Fibroblast of skin of right quadriceps (primary cell): ENCODE measurements at regions not wholly inside any gene's neighbourhood (a gene's known extent, or its start where the extent isn't known, plus 50 kb on each side); places are given as distances from the start of the nearest gene placed in this dataset.

Experiments
- DNase-seq: peaks from one replicate; pipeline ENCODE4 v3.0.0-alpha.2; 2013

DNA sequence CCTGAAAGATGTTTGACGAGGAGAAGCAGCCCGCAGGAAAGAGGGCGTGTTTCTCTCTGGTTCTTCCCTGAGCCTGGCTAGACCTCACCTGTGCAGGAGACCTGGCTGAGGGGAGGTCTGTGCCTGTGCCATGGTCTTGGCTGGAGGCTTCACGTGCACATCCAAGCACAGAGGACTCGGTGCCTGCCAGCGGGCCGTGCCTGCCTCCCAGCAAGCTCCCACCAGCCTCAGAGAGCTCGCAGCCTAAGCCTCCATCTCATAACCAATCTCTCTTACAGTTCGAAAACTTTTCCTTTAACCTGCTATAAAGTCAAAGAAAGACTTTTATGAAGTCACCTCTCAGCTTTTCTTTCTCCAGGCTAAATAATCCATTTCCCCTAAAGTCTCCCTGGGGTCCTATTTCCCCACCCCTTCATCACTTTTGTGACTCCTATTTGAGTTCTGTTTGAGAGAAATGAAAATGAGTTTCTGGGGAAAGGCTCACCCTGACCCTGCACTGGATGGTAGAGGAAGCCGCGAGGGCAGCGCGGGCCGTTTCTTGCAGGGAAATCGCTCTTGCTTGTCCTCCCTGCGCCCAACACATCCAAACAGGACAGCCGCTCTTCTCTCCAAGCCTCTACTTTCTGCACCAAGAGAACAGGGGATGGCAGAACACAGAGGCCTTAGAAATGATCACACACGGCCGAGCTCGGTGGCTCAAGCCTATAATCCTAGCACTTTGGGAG is 521.0 kb downstream of the SOX11 start:
- no peak for DNase-seq

DNA sequence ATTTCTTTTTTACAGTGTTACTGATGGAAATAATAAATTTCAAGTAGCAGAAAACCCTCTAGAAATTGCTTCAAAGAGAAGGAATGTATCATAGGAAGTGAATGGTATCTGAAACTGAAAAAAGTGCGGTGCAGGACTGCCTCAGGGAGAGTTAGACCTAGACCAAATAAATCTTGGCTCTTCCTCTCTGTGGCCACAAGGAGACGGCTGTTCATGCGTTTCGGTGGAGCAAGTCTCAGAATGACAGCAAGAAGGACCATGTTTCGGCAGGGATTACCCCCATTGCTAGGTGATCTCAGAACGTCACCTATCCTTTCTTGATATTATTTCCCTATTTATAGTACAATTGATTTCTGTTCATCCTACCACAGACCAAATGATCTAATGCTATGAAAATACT is 522.3 kb downstream of the SOX11 start:
- no peak for DNase-seq

- DNase-seq, result no peak
Observed at GRCh38 chr2:6215053-6215452, 522.9 kb downstream of the SOX11 start.

DNA sequence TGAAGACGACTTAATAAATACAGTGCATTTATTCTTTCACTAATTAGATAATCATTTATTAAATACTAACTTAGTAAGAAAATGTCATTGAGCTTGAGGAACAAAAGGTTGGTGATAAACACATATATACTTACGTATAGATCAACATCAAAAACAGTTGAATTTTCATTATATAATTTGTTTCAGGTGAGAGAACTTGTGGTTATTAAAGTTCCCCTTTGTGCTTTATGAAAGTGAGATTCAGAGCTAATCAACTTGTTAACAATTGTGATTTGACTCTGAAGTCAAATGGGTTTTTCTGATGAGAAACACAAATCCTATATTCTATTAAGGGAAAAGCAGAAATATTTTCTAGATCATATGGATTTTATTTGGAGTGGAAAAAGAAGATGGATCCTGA is 524.0 kb downstream of the SOX11 start:
- DNase-seq, result no peak

DNA sequence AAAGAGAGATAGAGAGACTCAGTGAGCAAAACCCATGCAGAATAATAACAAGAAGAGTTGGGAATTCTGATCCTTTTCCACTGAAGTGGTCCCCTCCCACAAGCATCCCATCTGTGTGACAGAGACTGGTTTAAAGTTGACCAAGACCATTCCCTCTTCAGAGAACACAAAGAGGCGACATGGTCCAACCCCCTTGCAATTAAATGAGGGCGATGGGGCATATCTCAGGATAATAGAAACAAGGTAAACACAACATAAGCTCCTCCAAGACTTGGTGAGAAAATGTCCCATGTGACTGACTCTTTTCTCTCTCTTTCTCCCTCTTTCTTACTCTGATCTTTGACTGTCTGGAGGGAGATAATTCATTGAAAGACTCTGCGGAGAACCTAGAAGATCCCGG is 526.7 kb downstream of the SOX11 start:
- DNase-seq, result no peak

- DNase-seq, result no peak
Observed at GRCh38 chr2:6219906-6220305, 527.7 kb downstream of the SOX11 start.

- DNase-seq, result no peak
Observed at GRCh38 chr2:6222296-6222695, 530.1 kb downstream of the SOX11 start.

- DNase-seq, result no peak
Observed at GRCh38 chr2:6224267-6224666, 532.1 kb downstream of the SOX11 start.

GRCh38 chr2:6228251-6228650 is 536.1 kb downstream of the SOX11 start:
- DNase-seq, result no peak

DNA sequence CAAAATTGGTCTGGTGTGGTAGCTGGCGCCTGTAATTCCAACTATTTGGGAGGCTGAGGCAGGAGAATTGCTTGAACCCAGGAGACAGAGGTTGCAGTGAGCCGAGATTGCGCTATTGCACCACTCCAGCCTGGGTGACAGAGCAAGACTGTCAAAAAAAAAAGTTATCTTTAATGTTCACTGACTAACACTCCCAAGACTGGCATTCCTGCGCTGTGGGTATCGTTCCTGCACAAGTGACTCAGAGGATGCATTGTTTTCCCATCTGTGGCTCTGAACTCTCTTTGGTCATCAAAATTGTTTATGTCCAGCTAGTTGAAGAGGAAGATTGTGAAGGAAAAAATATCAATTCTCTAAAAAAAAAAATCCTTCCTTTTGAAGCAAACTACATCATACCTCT is 539.0 kb downstream of the SOX11 start:
- no peak for DNase-seq

DNA sequence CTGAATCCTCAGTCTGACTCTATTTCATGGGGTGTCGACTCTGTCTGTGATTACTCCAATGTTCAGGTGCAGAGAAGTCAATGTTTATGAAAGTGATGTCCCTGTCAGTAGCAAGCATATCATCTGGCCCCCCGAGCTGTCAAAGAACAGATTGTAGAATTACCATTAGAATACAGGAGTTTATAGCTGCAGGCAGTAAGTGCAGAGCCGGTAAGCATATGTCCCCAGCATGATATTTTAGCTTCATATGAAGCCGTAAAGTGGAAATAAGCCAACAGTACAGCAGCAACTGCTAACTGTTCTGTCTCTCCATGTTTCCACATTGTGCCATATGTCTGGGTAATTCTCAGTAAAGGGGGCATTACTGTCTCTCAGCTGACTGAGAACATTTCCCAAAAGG is 541.8 kb downstream of the SOX11 start:
- DNase-seq, result no peak

DNA sequence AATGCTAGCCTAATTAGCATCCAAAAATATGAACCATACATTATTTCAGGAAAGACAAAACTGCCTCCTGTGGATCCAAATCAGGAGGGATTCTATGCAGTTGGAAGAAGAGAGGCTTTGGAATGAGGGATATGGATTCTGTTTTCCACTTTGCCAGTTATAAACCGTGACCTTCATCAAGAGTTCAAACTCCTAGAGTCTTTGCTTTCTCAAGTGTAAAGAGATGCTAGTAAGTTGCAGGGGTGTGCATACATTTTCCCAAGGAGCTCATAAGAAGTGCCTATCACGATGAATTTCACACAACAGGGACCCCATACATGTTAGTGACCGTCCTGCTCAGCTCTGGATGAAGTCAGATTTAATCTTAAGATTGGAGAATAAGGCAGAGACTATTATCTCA is 542.5 kb downstream of the SOX11 start:
- no peak for DNase-seq

DNA sequence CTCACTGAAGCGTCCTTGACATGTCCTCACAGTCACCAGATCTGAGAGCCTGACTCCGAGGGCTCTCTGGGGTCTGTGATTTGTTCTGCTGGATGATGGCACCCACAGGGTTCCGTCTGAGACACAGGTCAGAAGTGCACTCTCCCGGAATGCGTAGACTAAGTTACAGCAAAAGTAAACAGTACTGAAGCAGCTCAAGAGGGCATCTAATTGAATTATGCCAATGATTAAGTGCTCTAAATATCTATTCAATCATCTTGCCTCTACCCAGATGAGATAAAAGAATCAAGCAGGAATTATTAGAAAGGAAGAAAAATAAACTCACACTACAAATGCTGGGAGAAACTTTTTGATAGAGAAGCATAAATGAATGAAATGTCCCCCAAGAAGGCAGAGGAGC is 544.1 kb downstream of the SOX11 start:
- DNase-seq, result no peak

GRCh38 chr2:6237039-6237660 is 545.0 kb downstream of the SOX11 start:
- no peak for DNase-seq

DNA sequence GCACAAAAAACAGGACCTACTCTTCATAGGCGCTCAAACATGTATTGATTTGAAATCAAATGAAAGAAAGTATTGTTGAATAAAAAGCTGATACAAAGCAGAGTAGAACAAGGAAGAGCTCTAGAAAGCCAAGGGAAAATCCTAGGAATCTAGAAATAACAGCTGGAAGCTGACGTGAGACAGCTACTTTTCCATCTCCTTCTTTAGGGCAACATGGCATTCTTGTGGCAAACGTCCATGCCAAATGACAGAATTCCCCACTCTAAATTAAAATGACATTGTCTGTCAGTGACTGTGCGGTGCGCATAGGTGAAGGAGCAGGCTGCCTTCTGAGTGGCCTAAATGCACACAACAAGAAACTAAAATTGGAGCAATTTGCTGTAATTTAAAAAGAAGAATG is 557.4 kb downstream of the SOX11 start:
- no peak for DNase-seq

DNA sequence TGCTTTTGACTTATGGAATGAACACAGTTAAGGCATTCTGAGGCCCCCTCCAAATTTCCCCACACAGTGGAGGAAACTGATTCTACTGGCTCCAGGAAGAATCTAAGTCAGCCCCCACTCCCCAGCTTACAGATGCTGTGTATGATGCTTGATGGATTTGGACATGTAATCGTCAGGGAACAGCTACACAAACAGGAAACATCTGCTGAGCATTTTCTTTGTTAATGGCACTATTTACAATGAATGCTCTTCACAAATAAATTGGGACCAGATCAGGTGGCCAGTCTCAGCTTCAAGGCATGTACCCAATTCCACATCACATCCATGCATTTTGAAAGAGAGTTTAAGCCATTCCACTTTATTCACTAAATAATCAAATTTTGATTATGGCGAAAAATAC is 562.3 kb downstream of the SOX11 start:
- DNase-seq, result no peak

DNA sequence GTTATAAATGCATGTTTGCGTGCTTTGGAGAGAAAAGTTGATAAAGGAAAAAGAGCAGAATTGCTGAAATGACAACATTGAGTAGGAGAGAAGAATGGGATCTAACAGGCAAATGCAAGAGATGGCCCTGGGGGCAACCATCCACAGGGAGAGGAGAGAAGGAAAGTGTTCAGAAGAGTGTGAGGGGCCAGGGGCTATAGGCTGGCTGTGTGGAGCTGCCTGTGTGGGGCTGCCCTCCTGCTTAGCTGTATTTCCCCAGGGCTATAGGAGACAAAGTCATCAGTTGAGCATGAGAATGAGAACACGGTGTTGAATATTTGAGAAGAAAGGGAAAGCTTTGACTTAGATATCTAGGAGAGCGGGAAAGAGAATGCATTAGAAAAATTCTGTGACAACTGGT is 572.0 kb downstream of the SOX11 start:
- no peak for DNase-seq

- no peak for DNase-seq
Observed at GRCh38 chr2:6281524-6281923, 584.2 kb downstream of the CMPK2 start.

DNA sequence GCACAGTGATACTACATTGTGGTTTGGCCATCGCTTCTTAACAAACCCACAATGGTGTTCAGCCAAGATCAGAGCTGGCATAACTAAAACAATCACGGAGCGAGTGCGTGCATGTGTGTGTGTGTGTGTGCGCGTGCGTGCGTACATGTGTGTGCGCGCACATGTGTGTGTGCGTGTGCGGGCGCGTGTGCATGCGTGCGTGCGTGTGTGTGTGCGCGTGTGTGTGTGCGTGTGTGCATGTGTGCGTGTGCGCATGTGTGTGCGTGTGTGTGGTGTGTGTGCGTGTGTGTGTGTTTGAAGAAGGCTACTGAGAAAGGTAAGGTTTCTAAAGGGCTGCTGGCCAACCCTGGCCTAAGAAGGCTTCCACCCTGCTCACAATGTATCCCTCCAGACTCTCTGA is 582.4 kb downstream of the CMPK2 start:
- DNase-seq, result no peak

DNA sequence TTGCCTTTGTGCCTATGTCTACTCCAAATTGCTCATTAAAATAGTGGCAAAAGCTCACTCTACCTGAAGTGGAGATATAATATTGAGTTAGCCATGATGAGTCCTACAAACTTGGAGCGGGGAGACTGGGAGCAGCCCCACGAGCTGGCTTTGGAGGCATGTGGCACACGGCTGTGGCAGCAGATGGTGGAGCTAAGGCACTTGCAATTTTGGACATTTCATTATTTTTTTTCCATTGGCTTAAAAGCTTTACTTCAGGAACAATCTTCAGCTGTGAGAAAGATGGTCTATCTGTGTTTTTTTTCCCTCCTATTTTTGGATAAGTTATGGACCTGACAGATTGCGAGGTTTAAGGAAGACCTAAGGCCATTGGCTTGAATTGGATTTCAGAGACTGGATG is 578.3 kb downstream of the CMPK2 start:
- no peak for DNase-seq

GRCh38 chr2:6288791-6289190 is 576.9 kb downstream of the CMPK2 start:
- DNase-seq, result no peak

- no peak for DNase-seq
Observed at GRCh38 chr2:6290217-6291015, 575.3 kb downstream of the CMPK2 start.

DNA sequence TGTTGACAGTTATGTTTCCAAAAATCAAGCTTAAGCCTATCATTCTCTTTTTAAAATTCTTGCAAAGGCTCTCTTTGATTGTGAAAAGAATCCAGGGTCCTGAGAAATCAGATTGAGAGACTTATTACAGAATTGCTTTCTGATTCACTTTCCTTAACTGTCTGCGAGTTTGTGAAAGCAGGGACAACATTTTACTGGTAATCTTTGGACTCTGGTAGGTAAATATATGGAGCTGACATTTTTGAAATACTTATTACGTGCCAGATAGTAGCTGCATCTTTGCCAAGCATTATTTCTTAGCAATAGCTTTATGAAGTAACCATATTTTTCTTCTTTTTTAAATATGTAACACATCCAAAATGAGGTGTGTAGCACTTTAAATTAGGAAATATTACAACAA is 570.9 kb downstream of the CMPK2 start:
- no peak for DNase-seq

- no peak for DNase-seq
Observed at GRCh38 chr2:6297238-6297637, 568.5 kb downstream of the CMPK2 start.
